GM10266 (cell line): ENCODE measurements at regions not wholly inside any gene's neighbourhood (a gene's known extent, or its start where the extent isn't known, plus 50 kb on each side); places are given as distances from the start of the nearest gene placed in this dataset.

ENCODE experiments used
- DNase-seq: peaks from one replicate; pipeline ENCODE4 v3.0.0; 2012; ENCODE audit errors: extremely low spot score
- TF ChIP-seq, protein P1 (sequence below): IDR thresholded peaks from 2 replicates; pipeline ENCODE4 v1.5.1; 2012; ENCODE audit warnings: mild to moderate bottlenecking, low read depth; ENCODE audit not compliant: control insufficient read depth, insufficient read depth; ENCODE audit errors: missing control alignments

GRCh38 chr11:112899235-112900006 lies 61.8 kb upstream of the NCAM1 start:
- TF ChIP-seq, protein P1, sequence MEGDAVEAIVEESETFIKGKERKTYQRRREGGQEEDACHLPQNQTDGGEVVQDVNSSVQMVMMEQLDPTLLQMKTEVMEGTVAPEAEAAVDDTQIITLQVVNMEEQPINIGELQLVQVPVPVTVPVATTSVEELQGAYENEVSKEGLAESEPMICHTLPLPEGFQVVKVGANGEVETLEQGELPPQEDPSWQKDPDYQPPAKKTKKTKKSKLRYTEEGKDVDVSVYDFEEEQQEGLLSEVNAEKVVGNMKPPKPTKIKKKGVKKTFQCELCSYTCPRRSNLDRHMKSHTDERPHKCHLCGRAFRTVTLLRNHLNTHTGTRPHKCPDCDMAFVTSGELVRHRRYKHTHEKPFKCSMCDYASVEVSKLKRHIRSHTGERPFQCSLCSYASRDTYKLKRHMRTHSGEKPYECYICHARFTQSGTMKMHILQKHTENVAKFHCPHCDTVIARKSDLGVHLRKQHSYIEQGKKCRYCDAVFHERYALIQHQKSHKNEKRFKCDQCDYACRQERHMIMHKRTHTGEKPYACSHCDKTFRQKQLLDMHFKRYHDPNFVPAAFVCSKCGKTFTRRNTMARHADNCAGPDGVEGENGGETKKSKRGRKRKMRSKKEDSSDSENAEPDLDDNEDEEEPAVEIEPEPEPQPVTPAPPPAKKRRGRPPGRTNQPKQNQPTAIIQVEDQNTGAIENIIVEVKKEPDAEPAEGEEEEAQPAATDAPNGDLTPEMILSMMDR: no peak
- DNase-seq: no peak

GRCh38 chr11:112901924-112902323 lies 59.3 kb upstream of the NCAM1 start:
- DNase-seq: no peak
- TF ChIP-seq, protein P1: no peak

- TF ChIP-seq, protein P1: no peak
- DNase-seq: no peak
Measured at GRCh38 chr11:112902361-112903011, 58.7 kb upstream of the NCAM1 start.

GRCh38 chr11:112903340-112903739 lies 57.9 kb upstream of the NCAM1 start:
- TF ChIP-seq, protein P1: no peak
- DNase-seq: no peak

- TF ChIP-seq, protein P1: no peak
- DNase-seq: no peak
Measured at GRCh38 chr11:112911124-112911523, 50.1 kb upstream of the NCAM1 start.
